ENCODE measurements at regions not wholly inside any gene's neighbourhood (a gene's known extent, or its start where the extent isn't known, plus 50 kb on each side); places are given as distances from the start of the nearest gene placed in this dataset.
"Not testable (repeated sequence)": the region's sequence is repeated elsewhere in the genome, so short reads cannot be mapped to it uniquely, and the experiment has no call there.

DNA sequence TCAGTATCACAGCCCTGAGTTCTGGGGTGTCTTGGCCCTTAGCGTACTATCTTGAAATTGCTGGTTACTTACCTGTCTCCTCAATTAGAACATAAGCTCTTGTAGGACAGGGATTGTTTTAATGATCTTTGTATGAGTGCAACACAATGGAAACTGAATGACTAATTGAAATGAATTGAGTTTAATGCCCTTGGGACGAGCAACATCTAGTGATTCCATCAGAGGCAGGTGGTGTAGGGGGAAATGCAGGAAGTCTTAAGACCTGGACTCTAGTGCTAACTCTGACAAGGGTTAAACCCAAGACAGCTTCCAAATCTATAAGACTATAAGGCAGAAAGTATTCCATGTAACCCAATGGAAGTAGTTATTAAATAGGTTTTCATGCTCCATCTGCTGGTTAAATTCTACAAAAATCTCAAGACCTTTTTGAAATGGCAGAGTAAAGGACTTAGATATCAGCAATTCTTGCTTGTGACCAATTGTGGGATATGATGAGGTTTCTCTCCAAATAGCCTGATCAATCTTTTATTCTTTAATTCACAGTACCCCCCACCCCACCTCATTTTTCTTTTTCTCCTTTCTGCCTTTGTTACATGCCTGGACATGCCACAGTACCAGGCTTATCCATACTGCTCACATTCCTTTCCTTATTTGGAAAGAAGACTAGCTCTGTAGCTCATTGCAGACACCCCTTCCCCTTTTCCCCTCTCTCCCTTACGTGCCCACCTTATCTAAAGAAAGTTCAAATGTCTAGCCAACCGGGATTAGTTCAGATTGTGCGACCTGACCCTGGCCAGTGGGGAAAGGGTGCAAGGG, 340.8 kb downstream of the PAPSS1 start:
- no peaks in the 10 kb centered on the region for H3K36me3 ChIP-seq (ENCODE audit: control insufficient read depth, insufficient read depth, low read length)
- H3K4me3 ChIP-seq (ENCODE audit: low read length), result no peak overlapping the region
- H3K27me3 ChIP-seq (ENCODE audit: control insufficient read depth, insufficient read depth, low read length), result no peaks in the 10 kb centered on the region
- no peaks in the 10 kb centered on the region for H3K4me1 ChIP-seq (ENCODE audit: control insufficient read depth, insufficient read depth, low read length)
- H3K27ac ChIP-seq (ENCODE audit: low read depth, low read length), result no peak overlapping the region
- H3K9ac ChIP-seq (ENCODE audit: low read length), result no peak overlapping the region

- Histone ChIP-seq H3K27me3 (ENCODE audit: control insufficient read depth, insufficient read depth, low read length) (no peaks in the 10 kb centered on the region), H3K36me3 (ENCODE audit: control insufficient read depth, insufficient read depth, low read length) (no peaks in the 10 kb centered on the region), H3K4me3 (ENCODE audit: low read length) (no peak overlapping the region), H3K9ac (ENCODE audit: low read length) (no peak overlapping the region), H3K27ac (ENCODE audit: low read depth, low read length) (no peak overlapping the region), H3K4me1 (ENCODE audit: control insufficient read depth, insufficient read depth, low read length) (no peaks in the 10 kb centered on the region)
Measured at GRCh38 chr4:107376293-107376692, 340.2 kb upstream of the DKK2 start.

- no peaks in the 10 kb centered on the region for H3K36me3 ChIP-seq (ENCODE audit: control insufficient read depth, insufficient read depth, low read length)
- H3K27ac ChIP-seq (ENCODE audit: low read depth, low read length), result no peak overlapping the region
- H3K4me3 ChIP-seq (ENCODE audit: low read length), result no peak overlapping the region
- H3K9ac ChIP-seq (ENCODE audit: low read length), result no peak overlapping the region
- H3K27me3 ChIP-seq (ENCODE audit: control insufficient read depth, insufficient read depth, low read length), result no peaks in the 10 kb centered on the region
- H3K4me1 ChIP-seq (ENCODE audit: control insufficient read depth, insufficient read depth, low read length), result no peaks in the 10 kb centered on the region
Measured at GRCh38 chr4:107366900-107367299, 330.8 kb upstream of the DKK2 start.

DNA sequence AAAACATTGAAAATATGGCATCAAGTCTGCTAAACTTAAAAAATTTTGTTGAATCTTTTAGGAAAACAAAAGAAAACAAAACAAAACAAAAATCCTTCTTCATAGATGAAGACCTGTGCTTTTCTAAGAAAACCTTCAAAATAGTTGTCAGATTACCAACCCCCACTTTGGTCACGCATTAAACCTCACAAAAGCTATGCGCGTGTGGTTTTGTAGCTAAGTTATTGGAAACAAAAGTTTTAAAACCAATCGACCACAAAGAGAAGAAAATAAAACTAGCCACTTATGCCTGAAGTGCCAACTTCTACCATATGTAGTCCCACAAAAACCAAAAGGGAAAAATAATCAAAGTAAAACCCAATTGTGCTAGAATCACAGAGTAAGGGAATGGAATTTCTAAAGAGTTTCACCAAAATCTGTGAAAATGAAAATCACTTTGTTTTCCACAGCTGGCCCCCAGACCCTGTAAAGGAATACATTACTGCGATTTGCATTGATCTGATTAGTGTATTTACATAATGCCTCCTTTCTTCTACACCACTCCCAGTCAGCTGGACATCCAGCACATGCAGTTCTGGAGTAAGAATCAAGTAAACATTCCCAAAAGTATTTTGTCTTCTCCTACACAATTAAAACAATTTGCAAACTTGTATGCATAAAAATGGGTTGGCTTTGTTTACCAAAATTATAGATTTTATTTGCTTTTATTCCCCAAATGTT, 330.1 kb upstream of the DKK2 start:
- Histone ChIP-seq H3K4me1 (ENCODE audit: control insufficient read depth, insufficient read depth, low read length) (no peaks in the 10 kb centered on the region), H3K9ac (ENCODE audit: low read length) (no peak overlapping the region), H3K4me3 (ENCODE audit: low read length) (no peak overlapping the region), H3K36me3 (ENCODE audit: control insufficient read depth, insufficient read depth, low read length) (no peaks in the 10 kb centered on the region), H3K27me3 (ENCODE audit: control insufficient read depth, insufficient read depth, low read length) (no peaks in the 10 kb centered on the region), H3K27ac (ENCODE audit: low read depth, low read length) (no peak overlapping the region)

- no peaks in the 10 kb centered on the region for H3K27me3 ChIP-seq (ENCODE audit: control insufficient read depth, insufficient read depth, low read length)
- no peaks in the 10 kb centered on the region for H3K4me1 ChIP-seq (ENCODE audit: control insufficient read depth, insufficient read depth, low read length)
- no peak overlapping the region for H3K4me3 ChIP-seq (ENCODE audit: low read length)
Measured at GRCh38 chr4:107363125-107363524, 327.0 kb upstream of the DKK2 start.

DNA sequence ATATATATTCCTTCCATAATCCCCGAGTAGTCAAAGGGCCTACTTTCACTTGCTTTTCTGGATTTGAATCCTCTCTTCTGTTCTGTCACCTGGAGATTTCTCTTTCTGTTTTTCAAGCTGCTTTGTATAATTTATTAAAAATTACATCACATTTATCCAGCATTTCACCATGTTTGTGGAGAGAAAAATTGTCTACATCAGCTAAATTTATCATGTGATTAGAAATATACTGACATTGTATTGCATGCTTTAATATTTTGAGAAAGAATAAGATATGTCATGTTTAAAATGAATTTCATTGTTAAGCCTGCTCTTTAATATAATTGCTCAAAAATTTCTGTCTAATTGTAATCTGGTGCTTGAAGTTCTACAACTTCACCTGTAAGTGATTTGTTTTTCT, 323.1 kb upstream of the DKK2 start:
- Histone ChIP-seq H3K4me1 (ENCODE audit: control insufficient read depth, insufficient read depth, low read length) (no peaks in the 10 kb centered on the region), H3K27me3 (ENCODE audit: control insufficient read depth, insufficient read depth, low read length) (no peaks in the 10 kb centered on the region), H3K27ac (ENCODE audit: low read depth, low read length) (no peak overlapping the region), H3K36me3 (ENCODE audit: control insufficient read depth, insufficient read depth, low read length) (no peaks in the 10 kb centered on the region), H3K9ac (ENCODE audit: low read length) (no peak overlapping the region), H3K4me3 (ENCODE audit: low read length) (no peak overlapping the region)

More at GRCh38 chr4:107363125-107363524, 327.0 kb upstream of the DKK2 start:
- H3K9ac ChIP-seq (ENCODE audit: low read length), result no peak overlapping the region
- no peak overlapping the region for H3K27ac ChIP-seq (ENCODE audit: low read depth, low read length)
- H3K36me3 ChIP-seq (ENCODE audit: control insufficient read depth, insufficient read depth, low read length), result no peaks in the 10 kb centered on the region

- H3K27ac ChIP-seq (ENCODE audit: low read depth, low read length); H3K4me1 ChIP-seq (ENCODE audit: control insufficient read depth, insufficient read depth, low read length); H3K4me3 ChIP-seq (ENCODE audit: low read length): not testable (repeated sequence)
Measured at GRCh38 chr4:107354304-107354703, 318.2 kb upstream of the DKK2 start.

GRCh38 chr4:107351196-107351595, 315.1 kb upstream of the DKK2 start:
- H3K9ac ChIP-seq (ENCODE audit: low read length), result no peak overlapping the region
- H3K27ac ChIP-seq (ENCODE audit: low read depth, low read length), result no peak overlapping the region
- H3K4me1 ChIP-seq (ENCODE audit: control insufficient read depth, insufficient read depth, low read length), result no peaks in the 10 kb centered on the region
- no peaks in the 10 kb centered on the region for H3K27me3 ChIP-seq (ENCODE audit: control insufficient read depth, insufficient read depth, low read length)
- H3K36me3 ChIP-seq (ENCODE audit: control insufficient read depth, insufficient read depth, low read length), result no peaks in the 10 kb centered on the region
- no peak overlapping the region for H3K4me3 ChIP-seq (ENCODE audit: low read length)

More at GRCh38 chr4:107354304-107354703, 318.2 kb upstream of the DKK2 start:
- not testable (repeated sequence) for H3K9ac ChIP-seq (ENCODE audit: low read length); H3K36me3 ChIP-seq (ENCODE audit: control insufficient read depth, insufficient read depth, low read length); H3K27me3 ChIP-seq (ENCODE audit: control insufficient read depth, insufficient read depth, low read length)

GRCh38 chr4:107349732-107350131, 313.6 kb upstream of the DKK2 start:
- H3K27me3 ChIP-seq (ENCODE audit: control insufficient read depth, insufficient read depth, low read length), result no peaks in the 10 kb centered on the region
- no peak overlapping the region for H3K9ac ChIP-seq (ENCODE audit: low read length)
- H3K36me3 ChIP-seq (ENCODE audit: control insufficient read depth, insufficient read depth, low read length), result no peaks in the 10 kb centered on the region
- H3K4me3 ChIP-seq (ENCODE audit: low read length), result no peak overlapping the region
- no peaks in the 10 kb centered on the region for H3K4me1 ChIP-seq (ENCODE audit: control insufficient read depth, insufficient read depth, low read length)
- H3K27ac ChIP-seq (ENCODE audit: low read depth, low read length), result no peak overlapping the region

DNA sequence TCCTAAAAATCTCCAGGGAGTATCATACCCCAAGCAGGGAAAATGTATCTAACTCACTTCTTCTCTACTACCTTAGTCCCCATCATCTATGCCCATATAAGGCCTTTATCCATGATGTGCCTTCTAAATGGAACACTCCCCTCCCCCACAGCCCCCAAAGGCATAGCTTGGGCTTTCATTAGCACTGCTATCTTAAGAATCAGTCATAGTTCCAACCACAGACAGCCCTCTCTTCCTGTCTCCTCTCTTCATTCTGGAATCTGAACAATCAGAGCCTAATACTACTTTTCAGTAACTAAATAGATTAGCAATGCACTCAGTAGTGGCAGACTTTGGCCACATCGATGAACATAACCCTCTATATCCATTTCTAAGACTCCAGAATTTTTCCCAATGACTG, 313.2 kb upstream of the DKK2 start:
- Histone ChIP-seq H3K27ac (ENCODE audit: low read depth, low read length) (no peak overlapping the region), H3K4me3 (ENCODE audit: low read length) (no peak overlapping the region), H3K4me1 (ENCODE audit: control insufficient read depth, insufficient read depth, low read length) (no peaks in the 10 kb centered on the region), H3K9ac (ENCODE audit: low read length) (no peak overlapping the region), H3K36me3 (ENCODE audit: control insufficient read depth, insufficient read depth, low read length) (no peaks in the 10 kb centered on the region), H3K27me3 (ENCODE audit: control insufficient read depth, insufficient read depth, low read length) (no peaks in the 10 kb centered on the region)

- H3K4me3 ChIP-seq (ENCODE audit: low read length), result no peak overlapping the region
- peak overlapping the region; percentile 22 for H3K27ac ChIP-seq (ENCODE audit: low read depth, low read length)
- no peaks in the 10 kb centered on the region for H3K27me3 ChIP-seq (ENCODE audit: control insufficient read depth, insufficient read depth, low read length)
- no peak overlapping the region for H3K9ac ChIP-seq (ENCODE audit: low read length)
- no peaks in the 10 kb centered on the region for H3K36me3 ChIP-seq (ENCODE audit: control insufficient read depth, insufficient read depth, low read length)
- H3K4me1 ChIP-seq (ENCODE audit: control insufficient read depth, insufficient read depth, low read length), result no peaks in the 10 kb centered on the region
Measured at GRCh38 chr4:107348188-107349050, 312.3 kb upstream of the DKK2 start.

DNA sequence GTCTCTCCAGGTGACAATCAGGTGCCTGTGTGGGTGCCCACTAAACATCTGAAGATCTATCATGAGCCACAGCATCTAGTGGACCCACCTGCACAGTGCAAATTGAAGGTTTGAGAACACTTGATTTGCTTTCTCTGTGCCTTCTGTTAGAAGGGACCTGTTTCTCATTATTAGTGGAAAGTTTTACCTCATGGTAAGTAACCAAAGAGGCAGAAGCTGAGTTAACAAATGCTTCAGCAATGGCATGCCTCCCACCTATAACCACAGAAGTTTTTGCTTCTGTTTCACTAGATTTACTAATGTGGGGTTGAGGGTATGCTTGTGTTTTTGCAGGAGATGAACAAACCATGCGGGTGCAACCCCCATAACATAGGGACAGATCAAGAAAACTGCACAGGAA, 297.4 kb upstream of the DKK2 start:
- H3K36me3 ChIP-seq (ENCODE audit: control insufficient read depth, insufficient read depth, low read length), result no peaks in the 10 kb centered on the region
- no peaks in the 10 kb centered on the region for H3K27me3 ChIP-seq (ENCODE audit: control insufficient read depth, insufficient read depth, low read length)
- H3K4me3 ChIP-seq (ENCODE audit: low read length), result no peak overlapping the region
- H3K27ac ChIP-seq (ENCODE audit: low read depth, low read length), result no peak overlapping the region
- no peaks in the 10 kb centered on the region for H3K4me1 ChIP-seq (ENCODE audit: control insufficient read depth, insufficient read depth, low read length)
- no peak overlapping the region for H3K9ac ChIP-seq (ENCODE audit: low read length)

All from rectal smooth muscle tissue (tissue), 1 donor.